NT2/D1 (cell line): ENCODE measurements at regions not wholly inside any gene's neighbourhood (a gene's known extent, or its start where the extent isn't known, plus 50 kb on each side); places are given as distances from the start of the nearest gene placed in this dataset.

Experiments used
- SUZ12 ChIP-seq: IDR thresholded peaks from 2 replicates; pipeline ENCODE4 v1.6.1; 2011; ENCODE audit not compliant: insufficient read length, insufficient read depth; ENCODE audit errors: extremely low read depth
- YY1 ChIP-seq: IDR thresholded peaks from 2 replicates; pipeline ENCODE4 v1.6.1; 2011; ENCODE audit not compliant: insufficient read length, insufficient read depth
- ZNF274 ChIP-seq: IDR thresholded peaks from 2 replicates; pipeline ENCODE4 v1.6.1; 2011; ENCODE audit warnings: mild to moderate bottlenecking, low read depth, low read length

DNA sequence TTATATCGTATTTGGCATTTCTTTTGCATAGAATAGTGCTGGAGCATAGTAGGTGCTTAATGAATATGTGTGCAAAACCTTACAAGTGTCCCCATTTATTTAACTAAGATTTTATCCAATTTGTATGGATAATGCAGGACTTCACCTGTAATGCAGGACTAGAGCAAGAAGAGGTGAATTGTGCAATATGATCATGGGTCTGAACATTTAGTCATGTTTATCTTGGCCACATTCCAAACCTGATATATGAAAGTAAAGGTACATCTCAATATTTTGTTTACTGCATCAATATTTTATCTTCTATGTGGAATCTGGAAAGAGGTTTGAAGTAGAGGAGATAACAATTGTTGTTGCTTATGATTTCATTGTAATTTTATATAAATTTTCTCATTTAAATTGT, 1626.7 kb upstream of the B3GALT2 start:
- TF ChIP-seq ZNF274, result no peak
- TF ChIP-seq SUZ12, result no peak
- no peak for TF ChIP-seq YY1
